ENCODE measurements at regions not wholly inside any gene's neighbourhood (a gene's known extent, or its start where the extent isn't known, plus 50 kb on each side); places are given as distances from the start of the nearest gene placed in this dataset.

- H3K4me1 ChIP-seq = no peaks in the 10 kb centered on the region
- H3K9me3 ChIP-seq = no peaks in the 10 kb centered on the region
- CTCF ChIA-PET = no interaction called here
- DNase-seq (ENCODE audit: low read depth in 1 of 2, low spot score in 1 of 2) (no peak), ATAC-seq (no peak), FAIRE-seq (no peak)
- no peak overlapping the region for H3K4me3 ChIP-seq
- WGBS (ENCODE audit: missing lambda C conversion rate) = 76% methylated on average over 1 of the region's 1 CpG
- POLR2A ChIA-PET = no interaction called here
- TF ChIP-seq RCOR1 (IDR thresholded peaks at IDR 0.05; ENCODE audit: low read depth, low read length) (no peak), CEBPB (IDR thresholded peaks at IDR 0.05) (no peak), REST (IDR thresholded peaks at IDR 0.05) (no peak), FOSB (CRISPR knock-in tag; IDR thresholded peaks at IDR 0.05) (no peak), NPAS2 (CRISPR knock-in tag; IDR thresholded peaks at IDR 0.05; ENCODE audit: borderline replicate concordance) (no peak), SREBF2 (IDR thresholded peaks at IDR 0.05) (no peak), KDM1A (IDR thresholded peaks at IDR 0.05; ENCODE audit: low read depth) (no peak), HOXB5 (CRISPR knock-in tag; IDR thresholded peaks at IDR 0.05) (no peak)
- TF ChIP-seq, protein P1, sequence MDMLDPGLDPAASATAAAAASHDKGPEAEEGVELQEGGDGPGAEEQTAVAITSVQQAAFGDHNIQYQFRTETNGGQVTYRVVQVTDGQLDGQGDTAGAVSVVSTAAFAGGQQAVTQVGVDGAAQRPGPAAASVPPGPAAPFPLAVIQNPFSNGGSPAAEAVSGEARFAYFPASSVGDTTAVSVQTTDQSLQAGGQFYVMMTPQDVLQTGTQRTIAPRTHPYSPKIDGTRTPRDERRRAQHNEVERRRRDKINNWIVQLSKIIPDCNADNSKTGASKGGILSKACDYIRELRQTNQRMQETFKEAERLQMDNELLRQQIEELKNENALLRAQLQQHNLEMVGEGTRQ (IDR thresholded peaks at IDR 0.05) = no peak
- no peak overlapping the region for H3K27ac ChIP-seq
- no peak overlapping the region for H3K4me2 ChIP-seq
Measured at GRCh38 chr2:162919111-162919510, 80.5 kb upstream of the KCNH7 start.

DNA sequence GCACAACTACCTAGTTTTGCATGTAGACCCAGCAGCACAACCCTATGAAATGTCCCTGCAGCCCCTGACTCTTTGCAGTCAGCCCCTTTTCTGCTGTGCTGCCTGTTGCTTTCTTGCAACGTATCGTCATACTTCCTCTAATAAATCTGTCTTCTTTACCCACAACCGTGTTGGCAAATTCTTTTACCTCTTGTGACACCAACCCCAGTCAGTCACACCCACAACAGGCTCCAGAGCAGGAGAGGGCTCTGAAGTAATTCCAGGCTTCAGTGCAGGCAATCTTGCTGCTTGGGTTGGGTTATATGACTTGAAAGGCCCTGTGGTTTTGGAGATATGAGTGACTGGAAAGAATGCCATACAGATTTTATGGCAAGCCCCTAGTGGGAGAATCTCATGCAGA, 79.1 kb upstream of the KCNH7 start:
- no peak overlapping the region for H3K4me3 ChIP-seq
- H3K4me1 ChIP-seq = no peaks in the 10 kb centered on the region
- TF ChIP-seq JUN (IDR thresholded peaks at IDR 0.05) = no peak
- TF ChIP-seq FOSB (CRISPR knock-in tag; IDR thresholded peaks at IDR 0.05) = no peak
- no peak for TF ChIP-seq SREBF2 (IDR thresholded peaks at IDR 0.05)
- TF ChIP-seq, protein P1 (IDR thresholded peaks at IDR 0.05) = no peak
- TF ChIP-seq, protein P2, sequence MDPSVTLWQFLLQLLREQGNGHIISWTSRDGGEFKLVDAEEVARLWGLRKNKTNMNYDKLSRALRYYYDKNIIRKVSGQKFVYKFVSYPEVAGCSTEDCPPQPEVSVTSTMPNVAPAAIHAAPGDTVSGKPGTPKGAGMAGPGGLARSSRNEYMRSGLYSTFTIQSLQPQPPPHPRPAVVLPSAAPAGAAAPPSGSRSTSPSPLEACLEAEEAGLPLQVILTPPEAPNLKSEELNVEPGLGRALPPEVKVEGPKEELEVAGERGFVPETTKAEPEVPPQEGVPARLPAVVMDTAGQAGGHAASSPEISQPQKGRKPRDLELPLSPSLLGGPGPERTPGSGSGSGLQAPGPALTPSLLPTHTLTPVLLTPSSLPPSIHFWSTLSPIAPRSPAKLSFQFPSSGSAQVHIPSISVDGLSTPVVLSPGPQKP (IDR thresholded peaks at IDR 0.05; ENCODE audit: low read depth, low read length) = no peak
- TF ChIP-seq PHF8 (IDR thresholded peaks at IDR 0.05; ENCODE audit: borderline replicate concordance, low read depth) = no peak
- TF ChIP-seq PBX3 (IDR thresholded peaks at IDR 0.05) = no peak
- no peak for TF ChIP-seq HMGXB4 (CRISPR knock-in tag; IDR thresholded peaks at IDR 0.05; ENCODE audit: borderline replicate concordance)
- TF ChIP-seq POLR2AphosphoS2 (conservative IDR thresholded peaks at IDR 0.05; ENCODE audit: low read length) = no peak
- no peak for TF ChIP-seq CHD4 (IDR thresholded peaks at IDR 0.05; ENCODE audit: borderline replicate concordance)
- TF ChIP-seq RAD21 (conservative IDR thresholded peaks at IDR 0.05 in 1 of 2, IDR thresholded peaks at IDR 0.05 in 1 of 2) = no peak
- TF ChIP-seq BHLHE40 (IDR thresholded peaks at IDR 0.05; ENCODE audit: low read depth, low read length) = no peak
- H3K9me3 ChIP-seq = no peaks in the 10 kb centered on the region
- ChIA-PET CTCF (no interaction called here), POLR2A (no interaction called here)
- no peak overlapping the region for H3K4me2 ChIP-seq
- H3K27ac ChIP-seq = no peak overlapping the region
- no peak for ATAC-seq
- DNase-seq (ENCODE audit: low read depth in 1 of 2, low spot score in 1 of 2) = no peak
- FAIRE-seq = no peak
- 45% methylated on average over 3 of the region's 3 CpGs for WGBS (ENCODE audit: missing lambda C conversion rate)

Measured in A549 (cell line).